SK-N-SH (cell line): ENCODE measurements at regions not wholly inside any gene's neighbourhood (a gene's known extent, or its start where the extent isn't known, plus 50 kb on each side); places are given as distances from the start of the nearest gene placed in this dataset.

Source experiments
- CTCF ChIP-seq: fragments of 200-600 bp; sonication (generic); IDR thresholded peaks from 2 replicates; pipeline ENCODE4 v1.6.1; 2017; ENCODE audit warnings: antibody characterized with exemption, mild to moderate bottlenecking, moderate library complexity
- EP300 ChIP-seq, 2 experiments: IDR thresholded peaks; 2 replicates each; pipeline versions ENCODE4 v1.4.0 to v1.6.1; 2012; ENCODE audit warnings: borderline replicate concordance in 1 of 2, low read depth in 1 of 2, low read length in 1 of 2
- GABPA ChIP-seq: IDR thresholded peaks from 2 replicates; pipeline ENCODE4 v1.4.0; 2012; ENCODE audit warnings: low read depth, mild to moderate bottlenecking
- MEF2A ChIP-seq: IDR thresholded peaks from 2 replicates; pipeline ENCODE4 v1.4.0; 2012; ENCODE audit warnings: low read depth, borderline replicate concordance
- POLR2AphosphoS5 ChIP-seq: IDR thresholded peaks from 2 replicates; pipeline ENCODE4 v1.6.1; 2012; ENCODE audit warnings: low read depth, low read length
- REST ChIP-seq: IDR thresholded peaks from 2 replicates; pipeline ENCODE4 v1.6.1; 2012; ENCODE audit warnings: mild to moderate bottlenecking, low read depth, low read length, moderate library complexity
- SMC3 ChIP-seq: IDR thresholded peaks from 2 replicates; pipeline ENCODE4 v1.6.1; 2012; ENCODE audit warnings: low read depth, low read length, improper control_type of control experiment
- TAF1 ChIP-seq: IDR thresholded peaks from 2 replicates; pipeline ENCODE4 v1.6.1; 2012; ENCODE audit warnings: low read depth, mild to moderate bottlenecking, low read length, moderate library complexity, borderline replicate concordance
- YY1 ChIP-seq: IDR thresholded peaks from 2 replicates; pipeline ENCODE4 v1.4.0; 2012; ENCODE audit warnings: low read depth, mild to moderate bottlenecking
- TF ChIP-seq, protein P1 (sequence below): fragments of 150-350 bp; IDR thresholded peaks from 2 replicates; pipeline ENCODE4 v1.6.1; 2017; ENCODE audit warnings: antibody characterized with exemption, low read length, low read depth, borderline replicate concordance
- TF ChIP-seq, protein P2 (sequence below): IDR thresholded peaks from 2 replicates; pipeline ENCODE4 v1.4.0; 2012; ENCODE audit warnings: low read depth

DNA sequence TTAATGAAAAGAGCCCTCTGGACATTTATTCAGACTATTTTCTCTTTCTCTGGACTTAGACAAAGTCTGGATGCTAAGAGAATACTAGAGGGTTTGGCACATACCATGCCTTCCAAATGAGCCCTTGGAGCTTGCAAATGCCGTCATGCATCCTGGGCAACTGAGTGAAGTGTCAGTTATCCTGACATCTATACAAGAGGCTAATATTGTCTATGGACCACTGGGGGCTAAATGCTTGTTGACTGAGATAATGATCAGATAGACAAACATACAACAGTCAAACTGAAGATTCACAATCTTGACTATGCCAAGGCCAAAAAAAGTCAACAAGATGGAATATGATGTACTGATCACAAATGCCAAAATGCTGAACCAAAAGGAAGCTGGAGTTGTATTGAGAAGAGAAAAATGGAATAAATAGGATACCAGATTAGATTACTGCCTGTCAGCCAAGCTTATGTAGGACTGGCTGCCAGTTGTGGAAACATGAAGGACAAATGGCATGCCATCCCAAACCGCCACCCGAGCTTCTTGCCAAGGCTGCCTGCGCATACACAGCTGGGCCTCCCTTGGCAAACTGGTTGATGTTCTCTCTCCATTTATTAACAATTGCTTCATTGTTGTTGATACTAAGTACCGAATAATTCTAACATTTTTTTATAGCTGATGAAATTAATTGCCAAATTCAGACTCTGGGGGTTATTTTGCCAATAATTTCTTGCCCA is 240.1 kb upstream of the GRAMD2B start:
- TF ChIP-seq CTCF = no peak
- no peak for TF ChIP-seq REST
- no peak for TF ChIP-seq YY1
- TF ChIP-seq, protein P1, sequence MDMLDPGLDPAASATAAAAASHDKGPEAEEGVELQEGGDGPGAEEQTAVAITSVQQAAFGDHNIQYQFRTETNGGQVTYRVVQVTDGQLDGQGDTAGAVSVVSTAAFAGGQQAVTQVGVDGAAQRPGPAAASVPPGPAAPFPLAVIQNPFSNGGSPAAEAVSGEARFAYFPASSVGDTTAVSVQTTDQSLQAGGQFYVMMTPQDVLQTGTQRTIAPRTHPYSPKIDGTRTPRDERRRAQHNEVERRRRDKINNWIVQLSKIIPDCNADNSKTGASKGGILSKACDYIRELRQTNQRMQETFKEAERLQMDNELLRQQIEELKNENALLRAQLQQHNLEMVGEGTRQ = no peak
- TF ChIP-seq EP300 (IDR thresholded peaks at IDR 0.05; ENCODE audit: borderline replicate concordance in 1 of 2, low read depth in 1 of 2, low read length in 1 of 2) = no peak
- TF ChIP-seq GABPA = no peak
- TF ChIP-seq MEF2A = no peak
- TF ChIP-seq, protein P2, sequence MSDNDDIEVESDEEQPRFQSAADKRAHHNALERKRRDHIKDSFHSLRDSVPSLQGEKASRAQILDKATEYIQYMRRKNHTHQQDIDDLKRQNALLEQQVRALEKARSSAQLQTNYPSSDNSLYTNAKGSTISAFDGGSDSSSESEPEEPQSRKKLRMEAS = no peak
- no peak for TF ChIP-seq TAF1
- TF ChIP-seq POLR2AphosphoS5 = no peak
- TF ChIP-seq SMC3 = no peak
